ENCODE measurements at regions not wholly inside any gene's neighbourhood (a gene's known extent, or its start where the extent isn't known, plus 50 kb on each side); places are given as distances from the start of the nearest gene placed in this dataset.

DNA sequence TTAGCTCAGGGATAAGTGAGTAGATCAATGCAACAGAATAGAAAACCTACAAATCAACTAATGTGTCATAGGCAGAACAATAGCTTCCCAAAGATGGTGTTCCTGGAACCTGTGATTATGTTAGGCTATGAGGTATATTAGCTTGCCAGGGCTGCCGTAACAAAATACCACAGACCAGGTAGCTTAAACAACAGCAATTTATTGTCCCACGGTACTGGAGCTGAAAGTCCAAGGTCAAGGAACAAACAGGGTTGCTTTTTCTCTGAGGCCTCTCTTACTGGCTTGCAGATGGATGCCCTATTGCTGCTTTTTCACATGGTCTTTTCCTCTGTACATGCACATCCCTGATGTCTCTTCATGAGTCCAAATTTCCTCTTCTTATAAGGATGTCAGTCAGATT lies 354.9 kb downstream of the TNS1 start:
- H3K4me1 ChIP-seq (ENCODE audit: control insufficient read depth, extremely low read depth, insufficient read depth, low read length): peaks cover 4% of the 10 kb centered on the region
- H3K4me2 ChIP-seq (ENCODE audit: control insufficient read depth, extremely low read depth, insufficient read depth, low read depth, low read length): no peak overlapping the region
- dilution Hi-C loops (cut with MboI; ENCODE audit: extremely low pct_ligation_motif_present, low sequenced_read_pairs): no loop called here
- H3K27me3 ChIP-seq (ENCODE audit: control insufficient read depth, extremely low read depth, insufficient read depth, low read length): no peaks in the 10 kb centered on the region
- H3K79me2 ChIP-seq (ENCODE audit: control insufficient read depth, insufficient read depth, low read length): no peaks in the 10 kb centered on the region
- no peak overlapping the region for H3K9ac ChIP-seq (ENCODE audit: control insufficient read depth, extremely low read depth, insufficient read depth, low read length)
- H3K36me3 ChIP-seq (ENCODE audit: control insufficient read depth in 2 of 2, extremely low read depth in 1 of 2, insufficient read depth in 2 of 2, low read length in 2 of 2): no peaks in the 10 kb centered on the region
- no peak overlapping the region for H3K27ac ChIP-seq (ENCODE audit: control insufficient read depth, insufficient read depth, low read length)
- no peak for DNase-seq (ENCODE audit: low read depth, low spot score)
- no peak for TF ChIP-seq EZH2 (IDR thresholded peaks at IDR 0.05; ENCODE audit: low read length)
- no peak for TF ChIP-seq CTCF (optimal IDR thresholded peaks at IDR 0.05 in 1 of 3, IDR thresholded peaks at IDR 0.05 in 1 of 3, conservative IDR thresholded peaks at IDR 0.05 in 1 of 3; ENCODE audit: extremely low read depth in 1 of 3, insufficient read depth in 2 of 3, low read length in 3 of 3)
- H3K9me1 ChIP-seq (ENCODE audit: control insufficient read depth, extremely low read depth, insufficient read depth, low read length): no peaks in the 10 kb centered on the region
- no peaks in the 10 kb centered on the region for H3K9me3 ChIP-seq (ENCODE audit: control insufficient read depth, low read depth, low read length)
- no peak overlapping the region for H2AFZ ChIP-seq (ENCODE audit: control insufficient read depth, low read length)
- H4K20me1 ChIP-seq (ENCODE audit: control insufficient read depth, extremely low read depth, insufficient read depth, low read length): no peaks in the 10 kb centered on the region
- FAIRE-seq: no peak
- H3K4me3 ChIP-seq (ENCODE audit: control insufficient read depth in 2 of 3, extremely low read depth in 1 of 3, insufficient read depth in 2 of 3, low read depth in 1 of 3, low read length in 3 of 3): no peak overlapping the region

DNA sequence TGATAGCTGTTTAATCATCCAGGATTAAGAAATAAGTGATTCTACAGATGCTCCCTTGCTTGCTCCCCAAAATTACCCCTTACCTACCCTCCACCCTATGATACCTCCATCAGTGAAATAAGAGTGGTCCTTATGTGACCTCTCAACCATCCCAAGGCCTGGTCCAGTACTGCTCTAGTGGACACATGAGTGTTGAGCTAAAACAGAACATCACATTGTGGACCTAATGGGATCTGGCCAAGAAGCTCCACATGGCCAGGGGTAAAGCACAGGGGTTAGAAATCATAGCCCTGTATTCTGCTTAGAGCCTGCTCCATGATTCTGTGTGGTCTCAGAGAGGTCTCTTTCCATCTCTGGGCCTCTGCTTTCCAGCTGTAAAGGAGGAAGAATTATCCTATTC lies 355.6 kb downstream of the TNS1 start:
- FAIRE-seq (no peak), DNase-seq (ENCODE audit: low read depth, low spot score) (no peak)
- no peak overlapping the region for H3K9ac ChIP-seq (ENCODE audit: control insufficient read depth, extremely low read depth, insufficient read depth, low read length)
- H3K9me1 ChIP-seq (ENCODE audit: control insufficient read depth, extremely low read depth, insufficient read depth, low read length): no peaks in the 10 kb centered on the region
- no peaks in the 10 kb centered on the region for H3K9me3 ChIP-seq (ENCODE audit: control insufficient read depth, low read depth, low read length)
- TF ChIP-seq CTCF (optimal IDR thresholded peaks at IDR 0.05 in 1 of 3, IDR thresholded peaks at IDR 0.05 in 1 of 3, conservative IDR thresholded peaks at IDR 0.05 in 1 of 3; ENCODE audit: extremely low read depth in 1 of 3, insufficient read depth in 2 of 3, low read length in 3 of 3): no peak
- TF ChIP-seq EZH2 (IDR thresholded peaks at IDR 0.05; ENCODE audit: low read length): no peak
- H3K4me1 ChIP-seq (ENCODE audit: control insufficient read depth, extremely low read depth, insufficient read depth, low read length): peaks cover 3% of the 10 kb centered on the region
- no peaks in the 10 kb centered on the region for H3K27me3 ChIP-seq (ENCODE audit: control insufficient read depth, extremely low read depth, insufficient read depth, low read length)
- no peak overlapping the region for H3K4me2 ChIP-seq (ENCODE audit: control insufficient read depth, extremely low read depth, insufficient read depth, low read depth, low read length)
- dilution Hi-C loops (cut with MboI; ENCODE audit: extremely low pct_ligation_motif_present, low sequenced_read_pairs): no loop called here
- H3K4me3 ChIP-seq (ENCODE audit: control insufficient read depth in 2 of 3, extremely low read depth in 1 of 3, insufficient read depth in 2 of 3, low read depth in 1 of 3, low read length in 3 of 3): no peak overlapping the region
- no peaks in the 10 kb centered on the region for H3K36me3 ChIP-seq (ENCODE audit: control insufficient read depth in 2 of 2, extremely low read depth in 1 of 2, insufficient read depth in 2 of 2, low read length in 2 of 2)
- no peak overlapping the region for H3K27ac ChIP-seq (ENCODE audit: control insufficient read depth, insufficient read depth, low read length)
- no peaks in the 10 kb centered on the region for H4K20me1 ChIP-seq (ENCODE audit: control insufficient read depth, extremely low read depth, insufficient read depth, low read length)
- H2AFZ ChIP-seq (ENCODE audit: control insufficient read depth, low read length): no peak overlapping the region
- H3K79me2 ChIP-seq (ENCODE audit: control insufficient read depth, insufficient read depth, low read length): no peaks in the 10 kb centered on the region

Data from keratinocyte (primary cell).